Tibial nerve (tissue), 4 donors: ENCODE measurements at regions not wholly inside any gene's neighbourhood (a gene's known extent, or its start where the extent isn't known, plus 50 kb on each side); places are given as distances from the start of the nearest gene placed in this dataset.

Experiments used
- DNase-seq, 2 donors: peaks; one replicate each; pipeline ENCODE4 v3.0.0-alpha.2; 2019; ENCODE audit warnings: low spot score in 2 of 2
- H3K27ac ChIP-seq, 4 donors: fragments of 200-600 bp; sonication (generic) in 3 of 4; one replicate each; pipeline ENCODE4 v1.5.1; 2017 to 2019; ENCODE audit warnings: mild to moderate bottlenecking in 1 of 4
- H3K27me3 ChIP-seq, 2 donors: fragments of 200-600 bp; sonication (generic) in 1 of 2; one replicate each; pipeline versions ENCODE4 v1.5.1 to v1.6.0; 2017 to 2019
- H3K36me3 ChIP-seq, 3 donors: fragments of 200-600 bp; sonication (generic); one replicate each; pipeline ENCODE4 v1.5.1; 2018 to 2019
- H3K4me1 ChIP-seq, 4 donors: fragments of 200-600 bp; sonication (generic) in 3 of 4; one replicate each; pipeline ENCODE4 v1.5.1; 2017 to 2019
- H3K4me3 ChIP-seq, 4 donors: fragments of 200-600 bp; sonication (generic) in 3 of 4; one replicate each; pipeline ENCODE4 v1.5.1; 2017 to 2019; ENCODE audit warnings: mild to moderate bottlenecking in 1 of 4, moderate library complexity in 1 of 4
- H3K9me3 ChIP-seq, 4 donors: fragments of 200-600 bp; sonication (generic) in 3 of 4; one replicate each; pipeline ENCODE4 v1.5.1; 2017 to 2019
- CTCF ChIP-seq, 5 experiments: fragments of 200-600 bp in 3 of 5; fragments of 450-650 bp in 2 of 5; sonication (generic) in 3 of 5; IDR thresholded peaks; one replicate each; pipeline ENCODE4 v1.5.1; 2016 to 2019; ENCODE audit warnings: antibody characterized with exemption in 5 of 5, mild to moderate bottlenecking in 3 of 5, moderate library complexity in 2 of 5
- EP300 ChIP-seq, 2 donors: sonication (generic); formaldehyde crosslinking; IDR thresholded peaks; one replicate each; pipeline ENCODE4 v1.6.1; 2017; ENCODE audit warnings: antibody characterized with exemption in 2 of 2, mild to moderate bottlenecking in 1 of 2
- POLR2A ChIP-seq, 2 donors: fragments of 450-650 bp; IDR thresholded peaks; one replicate each; pipeline ENCODE4 v1.6.1; 2017; ENCODE audit warnings: antibody characterized with exemption in 2 of 2, mild to moderate bottlenecking in 2 of 2, moderate library complexity in 2 of 2
- WGBS, 2 donors: methylation state at CpG; one replicate each; pipeline ENCODE4 v1.1.5; 2018; 5-methylcytosine and 5-hydroxymethylcytosine counted together

DNA sequence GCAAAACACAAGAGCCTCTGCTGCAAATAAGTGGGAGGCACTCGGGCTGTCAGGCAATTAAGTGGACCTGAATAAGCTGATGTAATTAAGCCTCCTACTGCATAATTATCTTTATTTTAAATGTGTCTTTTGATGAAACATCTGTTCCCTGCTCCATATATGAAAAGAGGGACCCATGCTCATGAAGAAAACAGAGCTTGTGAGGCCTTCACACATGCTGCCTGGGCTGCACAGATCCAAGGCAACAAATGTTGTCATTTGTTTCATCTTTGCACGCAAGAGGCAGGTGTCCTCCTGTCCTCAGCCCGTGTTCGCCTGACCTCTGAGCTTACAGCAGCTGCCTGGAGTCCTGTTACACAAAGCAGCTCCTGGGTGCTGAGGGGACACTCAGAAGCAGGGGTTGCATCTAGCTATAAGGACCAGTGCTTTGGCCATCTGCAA, 381.1 kb downstream of the ZNF608 start:
- WGBS, 2 donors: 63 to 68% methylated on average over 4 of the region's 4 CpGs
- TF ChIP-seq POLR2A (IDR thresholded peaks at IDR 0.05) (no peak), CTCF (IDR thresholded peaks at IDR 0.05) (no peak), EP300 (IDR thresholded peaks at IDR 0.05) (no peak)
- no peaks in the 10 kb centered on the region for H3K4me1 ChIP-seq

GRCh38 chr5:124355928-124356327, 390.5 kb downstream of the ZNF608 start:
- Histone ChIP-seq H3K27ac (no peak overlapping the region), H3K4me3 (no peak overlapping the region), H3K9me3 (no peaks in the 10 kb centered on the region), H3K36me3 (no peaks in the 10 kb centered on the region), H3K4me1 (no peaks in the 10 kb centered on the region), H3K27me3 (no peaks in the 10 kb centered on the region)
- TF ChIP-seq EP300 (IDR thresholded peaks at IDR 0.05): no peak
- no peak for TF ChIP-seq POLR2A (IDR thresholded peaks at IDR 0.05)
- no peak for TF ChIP-seq CTCF (IDR thresholded peaks at IDR 0.05)
- no peak for DNase-seq
- WGBS, 2 donors: 90 to 93% methylated on average over 1 of the region's 1 CpG

More for the DNA sequence above, 381.1 kb downstream of the ZNF608 start:
- H3K4me3 ChIP-seq: no peak overlapping the region
- peaks cover 0 to 11% (median 0%) of the 10 kb centered on the region in 4 donors for H3K9me3 ChIP-seq
- DNase-seq: no peak
- no peak overlapping the region for H3K27ac ChIP-seq
- no peaks in the 10 kb centered on the region for H3K36me3 ChIP-seq
- no peaks in the 10 kb centered on the region for H3K27me3 ChIP-seq

GRCh38 chr5:124353016-124353415, 393.4 kb downstream of the ZNF608 start:
- Histone ChIP-seq H3K9me3 (no peaks in the 10 kb centered on the region), H3K27me3 (no peaks in the 10 kb centered on the region), H3K36me3 (no peaks in the 10 kb centered on the region), H3K27ac (no peak overlapping the region), H3K4me3 (no peak overlapping the region), H3K4me1 (no peaks in the 10 kb centered on the region)
- TF ChIP-seq POLR2A (IDR thresholded peaks at IDR 0.05) (no peak), CTCF (IDR thresholded peaks at IDR 0.05) (no peak), EP300 (IDR thresholded peaks at IDR 0.05) (no peak)
- 89 to 92% methylated on average over 5 of the region's 5 CpGs for WGBS, 2 donors
- no peak for DNase-seq

DNA sequence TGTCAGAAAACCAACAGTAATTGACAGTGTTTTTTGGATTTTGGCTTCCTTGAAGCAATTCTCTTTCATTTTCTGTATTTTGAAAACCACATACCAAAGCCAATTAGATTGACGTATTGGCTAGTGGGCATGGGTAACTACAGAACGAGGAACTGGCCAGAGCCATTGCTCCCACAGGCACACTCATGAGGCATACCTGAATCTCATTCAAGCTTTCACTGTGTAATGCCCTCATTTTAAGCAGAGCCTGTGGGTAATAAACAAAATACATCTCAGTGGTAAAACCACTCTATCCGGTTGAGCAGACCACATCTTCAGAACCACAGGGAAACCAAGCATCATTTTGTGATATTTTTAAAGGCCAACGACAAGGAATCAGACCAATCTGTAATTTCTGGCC, 394.1 kb downstream of the ZNF608 start:
- TF ChIP-seq CTCF (IDR thresholded peaks at IDR 0.05) (no peak), EP300 (IDR thresholded peaks at IDR 0.05) (no peak), POLR2A (IDR thresholded peaks at IDR 0.05) (no peak)
- DNase-seq: no peak
- 78 to 81% methylated on average over 4 of the region's 4 CpGs for WGBS, 2 donors
- H3K36me3 ChIP-seq: no peaks in the 10 kb centered on the region
- H3K9me3 ChIP-seq: no peaks in the 10 kb centered on the region
- H3K4me1 ChIP-seq: no peaks in the 10 kb centered on the region
- no peaks in the 10 kb centered on the region for H3K27me3 ChIP-seq
- no peak overlapping the region for H3K4me3 ChIP-seq
- no peak overlapping the region for H3K27ac ChIP-seq

- H3K4me3 ChIP-seq: no peak overlapping the region
- WGBS, 2 donors: 97 to 99% methylated on average over 4 of the region's 4 CpGs
- no peak overlapping the region for H3K27ac ChIP-seq
- TF ChIP-seq EP300 (IDR thresholded peaks at IDR 0.05): no peak
- no peak for TF ChIP-seq POLR2A (IDR thresholded peaks at IDR 0.05)
- no peak for TF ChIP-seq CTCF (IDR thresholded peaks at IDR 0.05)
- H3K27me3 ChIP-seq: no peaks in the 10 kb centered on the region
- no peaks in the 10 kb centered on the region for H3K36me3 ChIP-seq
- no peaks in the 10 kb centered on the region for H3K4me1 ChIP-seq
- DNase-seq: no peak
- H3K9me3 ChIP-seq: no peaks in the 10 kb centered on the region
These were observed 396.5 kb downstream of the ZNF608 start for GRCh38 chr5:124349931-124350330.
